Neural progenitor cell (in vitro differentiated cells): ENCODE measurements at regions not wholly inside any gene's neighbourhood (a gene's known extent, or its start where the extent isn't known, plus 50 kb on each side); places are given as distances from the start of the nearest gene placed in this dataset.

Experiments
- EZH2 ChIP-seq: fragments of 200-600 bp; sonication (generic); IDR thresholded peaks from 2 replicates; pipeline ENCODE4 v1.6.1; 2017; ENCODE audit warnings: antibody characterized with exemption, mild to moderate bottlenecking, moderate library complexity
- EZH2phosphoT487 ChIP-seq: fragments of 200-600 bp; sonication (generic); IDR thresholded peaks from 2 replicates; pipeline ENCODE4 v1.6.1; 2017; ENCODE audit warnings: antibody characterized with exemption
- TF ChIP-seq, protein P1 (sequence below): fragments of 200-600 bp; sonication (generic); IDR thresholded peaks from 2 replicates; pipeline ENCODE4 v1.5.1; 2017; ENCODE audit warnings: antibody characterized with exemption, mild to moderate bottlenecking

DNA sequence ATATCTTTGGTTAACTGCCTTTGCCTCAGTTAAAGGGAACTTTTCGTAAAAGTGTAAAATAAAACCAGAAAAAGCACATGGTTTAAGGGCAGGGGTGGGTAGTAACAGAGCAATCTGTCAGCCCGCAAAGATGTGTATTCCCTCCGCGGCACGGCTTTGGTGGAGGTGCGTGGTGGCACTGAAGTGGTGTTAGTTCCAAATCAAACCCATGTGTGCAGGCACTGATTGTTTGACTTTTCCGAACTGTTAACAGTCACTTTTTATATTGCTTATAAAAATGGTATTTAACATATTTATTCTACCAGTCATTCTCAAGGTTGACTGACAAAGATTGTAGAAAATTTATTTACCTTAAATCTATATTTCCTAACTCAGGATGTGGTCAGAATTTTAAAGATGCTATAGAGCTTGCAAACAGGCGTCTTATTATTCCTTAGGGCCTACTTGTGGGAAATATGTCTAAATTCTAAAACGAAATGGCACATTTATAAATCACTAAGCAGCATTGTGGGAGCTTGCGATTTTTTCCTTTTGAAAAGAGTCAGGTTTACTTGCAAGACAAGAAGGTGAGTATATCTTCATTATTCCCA, 272.7 kb upstream of the PCDH18 start:
- TF ChIP-seq EZH2 = no peak
- TF ChIP-seq, protein P1, sequence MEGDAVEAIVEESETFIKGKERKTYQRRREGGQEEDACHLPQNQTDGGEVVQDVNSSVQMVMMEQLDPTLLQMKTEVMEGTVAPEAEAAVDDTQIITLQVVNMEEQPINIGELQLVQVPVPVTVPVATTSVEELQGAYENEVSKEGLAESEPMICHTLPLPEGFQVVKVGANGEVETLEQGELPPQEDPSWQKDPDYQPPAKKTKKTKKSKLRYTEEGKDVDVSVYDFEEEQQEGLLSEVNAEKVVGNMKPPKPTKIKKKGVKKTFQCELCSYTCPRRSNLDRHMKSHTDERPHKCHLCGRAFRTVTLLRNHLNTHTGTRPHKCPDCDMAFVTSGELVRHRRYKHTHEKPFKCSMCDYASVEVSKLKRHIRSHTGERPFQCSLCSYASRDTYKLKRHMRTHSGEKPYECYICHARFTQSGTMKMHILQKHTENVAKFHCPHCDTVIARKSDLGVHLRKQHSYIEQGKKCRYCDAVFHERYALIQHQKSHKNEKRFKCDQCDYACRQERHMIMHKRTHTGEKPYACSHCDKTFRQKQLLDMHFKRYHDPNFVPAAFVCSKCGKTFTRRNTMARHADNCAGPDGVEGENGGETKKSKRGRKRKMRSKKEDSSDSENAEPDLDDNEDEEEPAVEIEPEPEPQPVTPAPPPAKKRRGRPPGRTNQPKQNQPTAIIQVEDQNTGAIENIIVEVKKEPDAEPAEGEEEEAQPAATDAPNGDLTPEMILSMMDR = no peak
- no peak for TF ChIP-seq EZH2phosphoT487
